Caco-2 (cell line): ENCODE measurements at regions not wholly inside any gene's neighbourhood (a gene's known extent, or its start where the extent isn't known, plus 50 kb on each side); places are given as distances from the start of the nearest gene placed in this dataset.

Experiments used
- BruUV-seq: library from RNA; stranded (reverse); fragments of 400-500 nt; replicated peaks from 2 replicates; lab custom pipeline; 2021; lab: Mats Ljungman, UMichigan
- CTCF ChIA-PET: fragments of 300-600 bp; sonication (Branson Sonifier 250); formaldehyde crosslinking; loops from one replicate; lab custom pipeline; 2022; ENCODE audit warnings: antibody characterized with exemption; lab: Charles Lee
- POLR2A ChIA-PET: fragments of 300-600 bp; sonication (Branson Sonifier 250); formaldehyde crosslinking; loops from one replicate; lab custom pipeline; 2022; ENCODE audit warnings: antibody characterized with exemption; lab: Charles Lee
- DNase-seq, 2 experiments: peaks; one replicate each; pipeline versions ENCODE4 v3.0.0 to v3.0.0-alpha.2; 2020 to 2022
- H3K27me3 ChIP-seq: replicated peaks from 2 replicates; pipeline ENCODE4 v1.6.0; 2011; ENCODE audit warnings: low read length; ENCODE audit not compliant: control insufficient read depth, insufficient read depth
- H3K36me3 ChIP-seq: 2 replicates; pipeline ENCODE4 v1.5.1; 2011; ENCODE audit warnings: low read length; ENCODE audit not compliant: control insufficient read depth, insufficient read depth
- H3K4me1 ChIP-seq: fragments of 250-450 bp; sonication (Bioruptor Pico); 2 replicates; pipeline ENCODE4 v1.5.1; 2020; ENCODE audit warnings: mild to moderate bottlenecking
- H3K4me3 ChIP-seq: 2 replicates; pipeline ENCODE4 v1.5.1; 2011; ENCODE audit warnings: low read depth, mild to moderate bottlenecking, control low read depth, low read length
- H3K9me3 ChIP-seq: fragments of 250-450 bp; sonication (Bioruptor Pico); 2 replicates; pipeline ENCODE4 v1.5.1; 2020; ENCODE audit warnings: mild to moderate bottlenecking, moderate library complexity
- H3K27ac Mint-ChIP-seq: one replicate; pipeline ENCODE4 v1.8.0; 2022; ENCODE audit warnings: mixed read lengths; ENCODE audit not compliant: unreplicated experiment
- H3K27me3 Mint-ChIP-seq: one replicate; pipeline ENCODE4 v1.8.0; 2022; ENCODE audit warnings: mixed read lengths; ENCODE audit not compliant: insufficient read depth, unreplicated experiment
- H3K36me3 Mint-ChIP-seq: one replicate; pipeline ENCODE4 v1.8.0; 2022; ENCODE audit warnings: mild to moderate bottlenecking, mixed read lengths; ENCODE audit not compliant: insufficient read depth, unreplicated experiment
- H3K4me1 Mint-ChIP-seq: one replicate; pipeline ENCODE4 v1.8.0; 2022; ENCODE audit warnings: low read depth, mixed read lengths; ENCODE audit not compliant: unreplicated experiment
- H3K4me3 Mint-ChIP-seq: one replicate; pipeline ENCODE4 v1.8.0; 2022; ENCODE audit warnings: mild to moderate bottlenecking, moderate library complexity, mixed read lengths; ENCODE audit not compliant: unreplicated experiment
- H3K9me3 Mint-ChIP-seq: one replicate; pipeline ENCODE4 v1.8.0; 2022; ENCODE audit warnings: mixed read lengths; ENCODE audit not compliant: unreplicated experiment
- intact Hi-C: fragments of 100-400 bp; cut with micrococcal nuclease; formaldehyde crosslinking; loops from one replicate; pipeline ENCODE4 v1.10.0; 2022; ENCODE audit not compliant: unreplicated experiment
- TF ChIP-seq, protein P1 (sequence below), 2 experiments: fragments of 200-600 bp in 1 of 2; IDR thresholded peaks; 1 replicate in 1 of 2; 2 replicates in 1 of 2; pipeline versions ENCODE4 v1.5.1 to v1.8.0; 2011 to 2022; ENCODE audit warnings: antibody characterized with exemption in 1 of 2, control low read depth in 1 of 2, inconsistent platforms in 1 of 2, low read depth in 1 of 2, low read length in 1 of 2, mild to moderate bottlenecking in 1 of 2, moderate library complexity in 1 of 2; ENCODE audit not compliant: insufficient read depth in 1 of 2, severe bottlenecking in 1 of 2, unreplicated experiment in 1 of 2

DNA sequence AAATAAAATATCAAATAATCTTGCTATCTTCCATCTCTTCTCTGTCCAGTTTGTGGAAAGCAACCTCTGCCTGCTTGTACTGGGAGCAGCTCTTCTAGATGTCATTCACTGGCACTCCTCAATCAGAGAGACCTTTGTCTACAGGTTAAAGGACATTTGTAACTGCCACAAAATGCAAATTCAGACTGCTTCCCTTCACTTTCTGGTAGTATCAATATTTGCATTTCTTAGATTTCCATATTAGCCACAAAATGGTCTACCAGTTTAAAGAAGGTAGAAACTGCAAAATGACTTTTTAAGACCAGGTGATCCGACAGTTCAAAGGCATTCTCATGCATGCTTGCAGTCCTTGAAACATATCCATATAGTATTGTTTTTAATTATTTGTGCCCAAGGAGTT lies 51.7 kb upstream of the RCN1 start:
- ChIA-PET CTCF (no interaction called here), POLR2A (no interaction called here)
- TF ChIP-seq, protein P1, sequence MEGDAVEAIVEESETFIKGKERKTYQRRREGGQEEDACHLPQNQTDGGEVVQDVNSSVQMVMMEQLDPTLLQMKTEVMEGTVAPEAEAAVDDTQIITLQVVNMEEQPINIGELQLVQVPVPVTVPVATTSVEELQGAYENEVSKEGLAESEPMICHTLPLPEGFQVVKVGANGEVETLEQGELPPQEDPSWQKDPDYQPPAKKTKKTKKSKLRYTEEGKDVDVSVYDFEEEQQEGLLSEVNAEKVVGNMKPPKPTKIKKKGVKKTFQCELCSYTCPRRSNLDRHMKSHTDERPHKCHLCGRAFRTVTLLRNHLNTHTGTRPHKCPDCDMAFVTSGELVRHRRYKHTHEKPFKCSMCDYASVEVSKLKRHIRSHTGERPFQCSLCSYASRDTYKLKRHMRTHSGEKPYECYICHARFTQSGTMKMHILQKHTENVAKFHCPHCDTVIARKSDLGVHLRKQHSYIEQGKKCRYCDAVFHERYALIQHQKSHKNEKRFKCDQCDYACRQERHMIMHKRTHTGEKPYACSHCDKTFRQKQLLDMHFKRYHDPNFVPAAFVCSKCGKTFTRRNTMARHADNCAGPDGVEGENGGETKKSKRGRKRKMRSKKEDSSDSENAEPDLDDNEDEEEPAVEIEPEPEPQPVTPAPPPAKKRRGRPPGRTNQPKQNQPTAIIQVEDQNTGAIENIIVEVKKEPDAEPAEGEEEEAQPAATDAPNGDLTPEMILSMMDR (IDR thresholded peaks at IDR 0.05; ENCODE audit: insufficient read depth in 1 of 2, low read depth in 1 of 2, low read length in 1 of 2, severe bottlenecking in 1 of 2, unreplicated experiment in 1 of 2): no peak
- Histone ChIP-seq H3K4me3 (no peak overlapping the region), H3K4me1 (no peaks in the 10 kb centered on the region), H3K36me3 (no peaks in the 10 kb centered on the region), H3K27me3 (no peaks in the 10 kb centered on the region), H3K9me3 (no peaks in the 10 kb centered on the region)
- Mint-ChIP-seq H3K27me3 (peaks cover 23% of the 10 kb centered on the region), H3K9me3 (no peaks in the 10 kb centered on the region), H3K27ac (no peak overlapping the region), H3K4me3 (no peak overlapping the region), H3K4me1 (no peaks in the 10 kb centered on the region), H3K36me3 (no peaks in the 10 kb centered on the region)
- no TSS peak for BruUV-seq
- no peak for DNase-seq
- intact Hi-C loops: no loop called here

DNA sequence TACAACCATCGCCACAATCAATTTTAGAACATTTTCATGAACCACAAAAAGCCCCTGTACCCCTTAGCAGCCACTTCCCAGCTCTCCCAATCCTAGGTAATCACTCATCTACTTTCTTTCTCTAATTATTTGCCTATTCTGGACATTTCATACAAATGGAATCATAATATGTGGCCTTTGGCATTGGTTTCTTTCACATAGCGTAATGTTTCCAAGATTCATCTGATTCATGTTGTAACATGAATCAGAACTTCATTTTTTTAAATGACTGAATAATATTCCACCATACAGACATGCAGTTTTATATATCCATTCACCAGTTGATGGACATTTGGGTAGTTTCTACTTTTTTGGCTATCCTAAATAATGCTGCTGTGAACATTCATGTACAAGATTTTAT lies 56.2 kb upstream of the RCN1 start:
- peaks cover 33% of the 10 kb centered on the region for H3K27me3 Mint-ChIP-seq
- H3K4me3 ChIP-seq: no peak overlapping the region
- no peaks in the 10 kb centered on the region for H3K36me3 Mint-ChIP-seq
- no peaks in the 10 kb centered on the region for H3K4me1 ChIP-seq
- H3K4me3 Mint-ChIP-seq: no peak overlapping the region
- 0 out of 2 replicates have a peak, but pooled peaks cover 1% of the 10 kb centered on the region for H3K27me3 ChIP-seq
- TF ChIP-seq, protein P1 (IDR thresholded peaks at IDR 0.05; ENCODE audit: insufficient read depth in 1 of 2, low read depth in 1 of 2, low read length in 1 of 2, severe bottlenecking in 1 of 2, unreplicated experiment in 1 of 2): no peak
- no peaks in the 10 kb centered on the region for H3K4me1 Mint-ChIP-seq
- DNase-seq: no peak
- BruUV-seq: no TSS peak
- H3K27ac Mint-ChIP-seq: no peak overlapping the region
- no peaks in the 10 kb centered on the region for H3K36me3 ChIP-seq
- CTCF ChIA-PET: no interaction called here
- POLR2A ChIA-PET: no interaction called here
- no peaks in the 10 kb centered on the region for H3K9me3 ChIP-seq
- intact Hi-C loops: no loop called here
- no peaks in the 10 kb centered on the region for H3K9me3 Mint-ChIP-seq

DNA sequence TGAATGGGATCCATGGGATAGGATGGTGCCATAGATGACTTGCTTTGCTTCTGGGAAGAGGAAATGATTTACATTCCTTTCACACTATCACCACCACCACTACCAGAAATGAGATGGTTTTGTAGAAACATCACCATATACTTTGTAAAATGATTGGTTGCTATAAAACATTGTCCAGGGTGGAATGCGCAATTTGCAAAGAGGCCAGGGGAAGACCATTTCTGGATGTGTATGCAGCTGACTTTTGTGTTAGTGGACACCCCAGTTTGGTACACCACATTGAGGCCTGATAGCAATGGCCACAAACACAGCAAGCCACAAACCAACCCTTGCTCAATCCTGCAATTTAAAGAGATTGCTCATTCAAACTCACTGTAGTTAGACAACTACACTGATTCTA lies 56.7 kb upstream of the RCN1 start:
- Mint-ChIP-seq H3K27me3 (peaks cover 32% of the 10 kb centered on the region), H3K36me3 (no peaks in the 10 kb centered on the region), H3K4me1 (no peaks in the 10 kb centered on the region), H3K9me3 (no peaks in the 10 kb centered on the region), H3K27ac (no peak overlapping the region), H3K4me3 (no peak overlapping the region)
- ChIA-PET CTCF (no interaction called here), POLR2A (no interaction called here)
- BruUV-seq: no TSS peak
- TF ChIP-seq, protein P1 (IDR thresholded peaks at IDR 0.05; ENCODE audit: insufficient read depth in 1 of 2, low read depth in 1 of 2, low read length in 1 of 2, severe bottlenecking in 1 of 2, unreplicated experiment in 1 of 2): no peak
- no peaks in the 10 kb centered on the region for H3K4me1 ChIP-seq
- no peak overlapping the region for H3K4me3 ChIP-seq
- H3K27me3 ChIP-seq: 0 out of 2 replicates have a peak, but pooled peaks cover 1% of the 10 kb centered on the region
- H3K9me3 ChIP-seq: no peaks in the 10 kb centered on the region
- H3K36me3 ChIP-seq: no peaks in the 10 kb centered on the region
- no peak for DNase-seq
- intact Hi-C loops: no loop called here
